HepG2 (cell line): ENCODE measurements at regions not wholly inside any gene's neighbourhood (a gene's known extent, or its start where the extent isn't known, plus 50 kb on each side); places are given as distances from the start of the nearest gene placed in this dataset.

Source experiments
- BHLHE40 ChIP-seq: IDR thresholded peaks from 2 replicates; pipeline ENCODE4 v1.6.1; 2011; ENCODE audit warnings: low read length, improper control_type of control experiment
- CAMTA2 ChIP-seq: sonication (generic); formaldehyde crosslinking; IDR thresholded peaks from 2 replicates; pipeline ENCODE4 v1.4.0; 2020; ENCODE audit warnings: mild to moderate bottlenecking, missing genetic modification reagents, borderline replicate concordance
- ERF ChIP-seq: IDR thresholded peaks from 2 replicates; pipeline ENCODE4 v1.6.1; 2018; ENCODE audit warnings: missing biosample characterization, missing genetic modification reagents
- HIVEP1 ChIP-seq: sonication (generic); formaldehyde crosslinking; IDR thresholded peaks from 2 replicates; pipeline ENCODE4 v1.4.0; 2020; ENCODE audit warnings: mild to moderate bottlenecking, missing genetic modification reagents
- HOXA3 ChIP-seq: sonication (generic); formaldehyde crosslinking; IDR thresholded peaks from 2 replicates; pipeline ENCODE4 v1.5.0; 2020; ENCODE audit warnings: missing genetic modification reagents
- MAFG ChIP-seq: sonication (generic); formaldehyde crosslinking; IDR thresholded peaks from 2 replicates; pipeline ENCODE4 v1.5.1; 2020; ENCODE audit warnings: mild to moderate bottlenecking, missing genetic modification reagents
- MXD3 ChIP-seq: IDR thresholded peaks from 2 replicates; pipeline ENCODE4 v1.6.1; 2016; ENCODE audit warnings: mild to moderate bottlenecking, missing biosample characterization, missing genetic modification reagents
- NAIF1 ChIP-seq: sonication (generic); formaldehyde crosslinking; IDR thresholded peaks from 2 replicates; pipeline ENCODE4 v1.5.0; 2020; ENCODE audit warnings: mild to moderate bottlenecking, missing genetic modification reagents, borderline replicate concordance
- NCOA1 ChIP-seq: sonication (generic); formaldehyde crosslinking; IDR thresholded peaks from 2 replicates; pipeline ENCODE4 v1.9.0; 2021; ENCODE audit warnings: missing genetic modification reagents
- RBAK ChIP-seq: sonication (generic); formaldehyde crosslinking; IDR thresholded peaks from 2 replicates; pipeline ENCODE4 v1.5.1; 2020; ENCODE audit warnings: mild to moderate bottlenecking, missing genetic modification reagents
- RBM39 ChIP-seq: fragments of 200-400 bp; formaldehyde crosslinking; IDR thresholded peaks from one replicate; pipeline ENCODE4 v1.6.1; 2018; ENCODE audit warnings: antibody characterized with exemption, mild to moderate bottlenecking, low read depth, low read length; ENCODE audit not compliant: poor library complexity, severe bottlenecking
- RELA ChIP-seq: sonication (generic); formaldehyde crosslinking; IDR thresholded peaks from 2 replicates; pipeline ENCODE4 v1.4.0; 2020; ENCODE audit warnings: missing genetic modification reagents
- RFXAP ChIP-seq: sonication (generic); formaldehyde crosslinking; IDR thresholded peaks from 2 replicates; pipeline ENCODE4 v1.4.0; 2020; ENCODE audit warnings: missing genetic modification reagents, borderline replicate concordance
- RXRA ChIP-seq: sonication (generic); formaldehyde crosslinking; IDR thresholded peaks from 2 replicates; pipeline ENCODE4 v1.5.1; 2020; ENCODE audit warnings: missing genetic modification reagents
- SNAI1 ChIP-seq: sonication (generic); formaldehyde crosslinking; IDR thresholded peaks from 2 replicates; pipeline ENCODE4 v1.5.0; 2020; ENCODE audit warnings: mild to moderate bottlenecking, missing genetic modification reagents, borderline replicate concordance
- SNAPC2 ChIP-seq: sonication (generic); formaldehyde crosslinking; IDR thresholded peaks from 2 replicates; pipeline ENCODE4 v1.8.1; 2022; ENCODE audit warnings: mild to moderate bottlenecking, missing genetic modification reagents
- YEATS4 ChIP-seq: sonication (generic); formaldehyde crosslinking; IDR thresholded peaks from 2 replicates; pipeline ENCODE4 v1.4.0; 2020; ENCODE audit warnings: missing genetic modification reagents, borderline replicate concordance
- ZFP1 ChIP-seq: IDR thresholded peaks from 2 replicates; pipeline ENCODE4 v1.6.1; 2016
- ZNF362 ChIP-seq: sonication (generic); formaldehyde crosslinking; IDR thresholded peaks from 2 replicates; pipeline ENCODE4 v1.4.0; 2020; ENCODE audit warnings: missing genetic modification reagents, mild to moderate bottlenecking, borderline replicate concordance
- ZNF430 ChIP-seq: sonication (generic); formaldehyde crosslinking; IDR thresholded peaks from 2 replicates; pipeline ENCODE4 v1.9.0; 2021; ENCODE audit warnings: mild to moderate bottlenecking, missing genetic modification reagents
- ZNF629 ChIP-seq: sonication (generic); formaldehyde crosslinking; conservative IDR thresholded peaks from 2 replicates; pipeline ENCODE4 v1.5.0; 2020; ENCODE audit warnings: missing genetic modification reagents
- ZNF639 ChIP-seq: conservative IDR thresholded peaks from 2 replicates; pipeline ENCODE4 v1.6.1; 2018; ENCODE audit warnings: missing genetic modification reagents
- ZNF660 ChIP-seq: sonication (generic); formaldehyde crosslinking; IDR thresholded peaks from 2 replicates; pipeline ENCODE4 v1.5.1; 2020; ENCODE audit warnings: mild to moderate bottlenecking, low read depth, missing genetic modification reagents, borderline replicate concordance
- ZNF737 ChIP-seq: sonication (generic); formaldehyde crosslinking; IDR thresholded peaks from 2 replicates; pipeline ENCODE4 v1.5.0; 2020; ENCODE audit warnings: missing genetic modification reagents, mild to moderate bottlenecking, borderline replicate concordance
- TF ChIP-seq, protein P1 (sequence below): sonication (generic); formaldehyde crosslinking; IDR thresholded peaks from 2 replicates; pipeline ENCODE4 v1.5.1; 2020; ENCODE audit warnings: missing genetic modification reagents, mild to moderate bottlenecking, borderline replicate concordance
- TF ChIP-seq, protein P2 (sequence below): sonication (generic); formaldehyde crosslinking; IDR thresholded peaks from 2 replicates; pipeline ENCODE4 v1.8.0; 2022; ENCODE audit warnings: mild to moderate bottlenecking, missing genetic modification reagents, moderate library complexity

- TF ChIP-seq ZNF639 (CRISPR knock-in tag) (peak; percentile 78), CAMTA2 (CRISPR knock-in tag) (no peak), ZNF629 (peak; percentile 67), ZNF362 (CRISPR knock-in tag) (peak; percentile 97), BHLHE40 (no peak), MAFG (CRISPR knock-in tag) (no peak), RELA (CRISPR knock-in tag) (peak; percentile 96), NAIF1 (CRISPR knock-in tag) (0 out of 2 replicates have a peak, but pooled peaks have one; percentile 64), NCOA1 (CRISPR knock-in tag) (peak; percentile 98), MXD3 (CRISPR knock-in tag) (no peak; the same call in 1 of the 2 replicates), ZNF430 (CRISPR knock-in tag) (peak; percentile 85), RFXAP (peak; percentile 96), YEATS4 (peak; percentile 93), RBM39 (peak; percentile 84), SNAI1 (CRISPR knock-in tag) (no peak), ERF (CRISPR knock-in tag) (peak; percentile 98), ZNF737 (no peak), HOXA3 (peak; percentile 95), ZNF660 (CRISPR knock-in tag) (no peak), SNAPC2 (CRISPR knock-in tag) (no peak), HIVEP1 (peak; percentile 87), RXRA (CRISPR knock-in tag) (peak; percentile 97; the same call in 1 of the 2 replicates), ZFP1 (CRISPR knock-in tag) (peak; percentile 94), RBAK (CRISPR knock-in tag) (no peak)
- TF ChIP-seq, protein P1, sequence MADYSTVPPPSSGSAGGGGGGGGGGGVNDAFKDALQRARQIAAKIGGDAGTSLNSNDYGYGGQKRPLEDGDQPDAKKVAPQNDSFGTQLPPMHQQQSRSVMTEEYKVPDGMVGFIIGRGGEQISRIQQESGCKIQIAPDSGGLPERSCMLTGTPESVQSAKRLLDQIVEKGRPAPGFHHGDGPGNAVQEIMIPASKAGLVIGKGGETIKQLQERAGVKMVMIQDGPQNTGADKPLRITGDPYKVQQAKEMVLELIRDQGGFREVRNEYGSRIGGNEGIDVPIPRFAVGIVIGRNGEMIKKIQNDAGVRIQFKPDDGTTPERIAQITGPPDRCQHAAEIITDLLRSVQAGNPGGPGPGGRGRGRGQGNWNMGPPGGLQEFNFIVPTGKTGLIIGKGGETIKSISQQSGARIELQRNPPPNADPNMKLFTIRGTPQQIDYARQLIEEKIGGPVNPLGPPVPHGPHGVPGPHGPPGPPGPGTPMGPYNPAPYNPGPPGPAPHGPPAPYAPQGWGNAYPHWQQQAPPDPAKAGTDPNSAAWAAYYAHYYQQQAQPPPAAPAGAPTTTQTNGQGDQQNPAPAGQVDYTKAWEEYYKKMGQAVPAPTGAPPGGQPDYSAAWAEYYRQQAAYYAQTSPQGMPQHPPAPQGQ (CRISPR knock-in tag), result no peak
- TF ChIP-seq, protein P2, sequence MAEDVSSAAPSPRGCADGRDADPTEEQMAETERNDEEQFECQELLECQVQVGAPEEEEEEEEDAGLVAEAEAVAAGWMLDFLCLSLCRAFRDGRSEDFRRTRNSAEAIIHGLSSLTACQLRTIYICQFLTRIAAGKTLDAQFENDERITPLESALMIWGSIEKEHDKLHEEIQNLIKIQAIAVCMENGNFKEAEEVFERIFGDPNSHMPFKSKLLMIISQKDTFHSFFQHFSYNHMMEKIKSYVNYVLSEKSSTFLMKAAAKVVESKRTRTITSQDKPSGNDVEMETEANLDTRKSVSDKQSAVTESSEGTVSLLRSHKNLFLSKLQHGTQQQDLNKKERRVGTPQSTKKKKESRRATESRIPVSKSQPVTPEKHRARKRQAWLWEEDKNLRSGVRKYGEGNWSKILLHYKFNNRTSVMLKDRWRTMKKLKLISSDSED, result no peak
These were observed 54.3 kb upstream of the PTPN1 start (continued) for GRCh38 chr20:50455656-50456451.
